Uterus (tissue), 2 donors: ENCODE measurements at regions not wholly inside any gene's neighbourhood (a gene's known extent, or its start where the extent isn't known, plus 50 kb on each side); places are given as distances from the start of the nearest gene placed in this dataset.

Experiments used
- CTCF ChIP-seq, 4 experiments: fragments of 200-600 bp in 2 of 4; fragments of 450-650 bp in 2 of 4; sonication (generic) in 2 of 4; IDR thresholded peaks; one replicate each; pipeline ENCODE4 v1.5.1; 2016 to 2019; ENCODE audit warnings: antibody characterized with exemption in 4 of 4, mild to moderate bottlenecking in 2 of 4, moderate library complexity in 1 of 4
- POLR2A ChIP-seq, 2 donors: fragments of 450-650 bp; IDR thresholded peaks; one replicate each; pipeline ENCODE4 v1.6.1; 2016; ENCODE audit warnings: antibody characterized with exemption in 2 of 2, mild to moderate bottlenecking in 1 of 2, moderate library complexity in 1 of 2

DNA sequence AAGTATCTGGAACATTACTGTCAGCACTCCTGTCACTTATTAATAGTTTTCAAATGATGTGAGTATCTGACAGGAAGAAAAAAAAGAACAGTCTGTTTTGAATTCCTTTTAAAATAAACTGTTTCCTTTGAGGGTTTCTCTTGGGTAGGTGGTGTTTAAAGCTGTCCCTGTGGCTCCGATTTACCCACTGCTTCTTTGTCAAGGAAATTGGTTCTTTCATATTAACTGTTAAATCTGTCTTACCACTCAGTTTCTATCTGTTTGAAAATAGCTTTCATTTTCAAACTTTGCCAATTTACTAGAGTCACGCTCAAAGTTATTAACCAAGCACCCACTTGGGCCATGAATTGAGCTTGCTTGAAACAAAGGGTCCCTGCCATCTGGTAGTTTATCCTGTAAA lies 614.6 kb upstream of the NXPH2 start:
- no peak for TF ChIP-seq CTCF (IDR thresholded peaks at IDR 0.05)
- TF ChIP-seq POLR2A (IDR thresholded peaks at IDR 0.05), result no peak
